H9 (cell line): ENCODE measurements at regions not wholly inside any gene's neighbourhood (a gene's known extent, or its start where the extent isn't known, plus 50 kb on each side); places are given as distances from the start of the nearest gene placed in this dataset.

Experiments
- DNase-seq: peaks from one replicate; pipeline ENCODE4 v3.0.0-alpha.2; 2017
- H2AFZ ChIP-seq: one replicate; pipeline ENCODE4 v1.6.1; 2013; ENCODE audit warnings: mild to moderate bottlenecking, low read length, control low read depth, moderate library complexity
- H2AK5ac ChIP-seq: 2 replicates; pipeline ENCODE4 v1.6.1; 2013; ENCODE audit warnings: low read length, control low read depth, mixed read lengths; ENCODE audit not compliant: insufficient read length
- H2BK120ac ChIP-seq: one replicate; pipeline ENCODE4 v1.6.1; 2013; ENCODE audit warnings: low read depth, mild to moderate bottlenecking, low read length, control low read depth, inconsistent platforms; ENCODE audit not compliant: poor library complexity, severe bottlenecking
- H2BK12ac ChIP-seq: 2 replicates; pipeline ENCODE4 v1.6.1; 2013; ENCODE audit warnings: low read length, control low read depth, mixed read lengths, low read depth; ENCODE audit not compliant: insufficient read length
- H2BK15ac ChIP-seq: 2 replicates; pipeline ENCODE4 v1.6.1; 2013; ENCODE audit warnings: low read depth, low read length, control low read depth
- H2BK20ac ChIP-seq: one replicate; pipeline ENCODE4 v1.6.1; 2013; ENCODE audit warnings: low read depth, mild to moderate bottlenecking, low read length, control low read depth, inconsistent platforms; ENCODE audit not compliant: poor library complexity, severe bottlenecking
- H2BK5ac ChIP-seq: 2 replicates; pipeline ENCODE4 v1.6.1; 2013; ENCODE audit warnings: low read length, control low read depth, mixed read lengths; ENCODE audit not compliant: insufficient read length
- H3K14ac ChIP-seq: 2 replicates; pipeline ENCODE4 v1.6.1; 2013; ENCODE audit warnings: low read length, control low read depth; ENCODE audit not compliant: insufficient read depth
- H3K18ac ChIP-seq: 2 replicates; pipeline ENCODE4 v1.6.1; 2013; ENCODE audit warnings: low read depth, mild to moderate bottlenecking, mixed read lengths, low read length, control low read depth; ENCODE audit not compliant: insufficient read length
- H3K23ac ChIP-seq: 2 replicates; pipeline ENCODE4 v1.6.1; 2013; ENCODE audit warnings: low read length, control low read depth, mixed read lengths, low read depth; ENCODE audit not compliant: insufficient read length
- H3K23me2 ChIP-seq: 2 replicates; pipeline ENCODE4 v1.6.1; 2013; ENCODE audit warnings: low read depth, mild to moderate bottlenecking, mixed read lengths, low read length, control low read depth; ENCODE audit not compliant: insufficient read length, poor library complexity, severe bottlenecking
- H3K27ac ChIP-seq: 2 replicates; pipeline ENCODE4 v1.5.1; 2013; ENCODE audit warnings: low read length, control low read depth, mixed read lengths, low read depth; ENCODE audit not compliant: insufficient read length
- H3K27me3 ChIP-seq: 2 replicates; pipeline ENCODE4 v1.6.1; 2013; ENCODE audit warnings: low read length, control low read depth, inconsistent platforms; ENCODE audit not compliant: insufficient read depth
- H3K4ac ChIP-seq: 2 replicates; pipeline ENCODE4 v1.6.1; 2013; ENCODE audit warnings: low read depth, mild to moderate bottlenecking, control low read depth, inconsistent platforms, low read length, moderate library complexity
- H3K4me1 ChIP-seq: 2 replicates; pipeline ENCODE4 v1.6.1; 2013; ENCODE audit warnings: low read length, control low read depth, inconsistent platforms; ENCODE audit not compliant: insufficient read depth
- H3K4me2 ChIP-seq: 2 replicates; pipeline ENCODE4 v1.6.1; 2013; ENCODE audit warnings: low read length, control low read depth, mixed read lengths; ENCODE audit not compliant: insufficient read length, insufficient read depth
- H3K56ac ChIP-seq: 2 replicates; pipeline ENCODE4 v1.6.1; 2013; ENCODE audit warnings: low read depth, mild to moderate bottlenecking, mixed read lengths, low read length, control low read depth; ENCODE audit not compliant: insufficient read length
- H3K79me1 ChIP-seq: 2 replicates; pipeline ENCODE4 v1.6.1; 2013; ENCODE audit warnings: low read depth, mild to moderate bottlenecking, moderate library complexity, low read length, control low read depth, inconsistent platforms; ENCODE audit not compliant: insufficient read depth, poor library complexity, severe bottlenecking
- H3K79me2 ChIP-seq: 2 replicates; pipeline ENCODE4 v1.6.1; 2013; ENCODE audit warnings: low read length, control low read depth, inconsistent platforms; ENCODE audit not compliant: insufficient read depth
- H3K9ac ChIP-seq: 2 replicates; pipeline ENCODE4 v1.6.1; 2013; ENCODE audit warnings: low read length, control low read depth, mixed read lengths; ENCODE audit not compliant: insufficient read length; ENCODE audit errors: extremely low read depth
- H3K9me3 ChIP-seq: one replicate; pipeline ENCODE4 v1.6.1; 2013; ENCODE audit warnings: low read depth, low read length, inconsistent platforms; ENCODE audit not compliant: control insufficient read depth
- H3T11ph ChIP-seq: one replicate; pipeline ENCODE4 v1.6.1; 2013; ENCODE audit warnings: mild to moderate bottlenecking, low read length, control low read depth, inconsistent platforms
- H4K20me1 ChIP-seq: one replicate; pipeline ENCODE4 v1.6.1; 2013; ENCODE audit not compliant: control insufficient read depth, insufficient read length, insufficient read depth
- H4K5ac ChIP-seq: 2 replicates; pipeline ENCODE4 v1.6.1; 2013; ENCODE audit warnings: low read depth, mild to moderate bottlenecking, mixed read lengths, low read length, control low read depth; ENCODE audit not compliant: insufficient read length
- H4K8ac ChIP-seq: replicated peaks from 2 replicates; pipeline ENCODE4 v1.6.1; 2013; ENCODE audit warnings: low read length, control low read depth, mixed read lengths, low read depth; ENCODE audit not compliant: insufficient read length
- H4K91ac ChIP-seq: 2 replicates; pipeline ENCODE4 v1.6.1; 2013; ENCODE audit warnings: low read depth, mild to moderate bottlenecking, moderate library complexity, mixed read lengths, low read length, control low read depth; ENCODE audit not compliant: insufficient read length
- H3K27ac Mint-ChIP-seq, 3 experiments: 2 replicates in 2 of 3; 3 replicates in 1 of 3; pipeline ENCODE4 v1.8.0; 2020 to 2021; ENCODE audit warnings: mixed read lengths in 3 of 3, mild to moderate bottlenecking in 1 of 3, moderate library complexity in 1 of 3
- H3K27me3 Mint-ChIP-seq: 2 replicates; pipeline ENCODE4 v1.8.0; 2021; ENCODE audit warnings: low read depth, mild to moderate bottlenecking, moderate library complexity, mixed read lengths
- H3K36me3 Mint-ChIP-seq, 3 experiments: 2 replicates in 2 of 3; 3 replicates in 1 of 3; pipeline ENCODE4 v1.8.0; 2020 to 2021; ENCODE audit warnings: low read depth in 3 of 3, mixed read lengths in 3 of 3; ENCODE audit not compliant: insufficient read depth in 1 of 3
- H3K4me1 Mint-ChIP-seq, 2 experiments: 2 replicates each; pipeline ENCODE4 v1.8.0; 2020; ENCODE audit warnings: mixed read lengths in 2 of 2
- H3K4me3 Mint-ChIP-seq, 2 experiments: 2 replicates in 1 of 2; 3 replicates in 1 of 2; pipeline ENCODE4 v1.8.0; 2020 to 2021; ENCODE audit warnings: mild to moderate bottlenecking in 2 of 2, mixed read lengths in 2 of 2, moderate library complexity in 1 of 2
- H3K9me3 Mint-ChIP-seq, 2 experiments: 2 replicates in 1 of 2; 3 replicates in 1 of 2; pipeline ENCODE4 v1.8.0; 2020; ENCODE audit warnings: mild to moderate bottlenecking in 2 of 2, mixed read lengths in 2 of 2, moderate library complexity in 1 of 2
- CTCF ChIP-seq: fragments of 200-600 bp; sonication (generic); conservative IDR thresholded peaks from 3 replicates; pipeline ENCODE4 v1.8.0; 2021; ENCODE audit warnings: antibody characterized with exemption, mild to moderate bottlenecking
- WGBS: extraction: QIAGEN DNeasy Blood & Tissue Kit; methylation state at CpG from one replicate; pipeline ENCODE4 v1.1.7; 2013; ENCODE audit warnings: missing lambda C conversion rate, low lambda C conversion rate, mixed read lengths; ENCODE audit not compliant: insufficient read length; ENCODE audit errors: extremely low coverage; 5-methylcytosine and 5-hydroxymethylcytosine counted together

- peaks cover 3 to 12% (median 3%) of the 10 kb centered on the region in 3 experiments; a peak in 4 of 7 replicates for H3K36me3 Mint-ChIP-seq
- Histone ChIP-seq H2BK20ac (no peak overlapping the region), H3K27ac (no peak overlapping the region), H4K91ac (no peak overlapping the region), H2AK5ac (no peak overlapping the region), H3K4me1 (no peaks in the 10 kb centered on the region), H3K56ac (no peak overlapping the region), H3K18ac (no peak overlapping the region), H3K79me1 (no peaks in the 10 kb centered on the region), H4K5ac (no peak overlapping the region), H3K27me3 (no peaks in the 10 kb centered on the region), H3T11ph (no peak overlapping the region), H3K79me2 (no peaks in the 10 kb centered on the region), H3K9ac (no peak overlapping the region), H3K4ac (no peak overlapping the region), H2BK12ac (no peak overlapping the region), H4K8ac (no peak overlapping the region), H2BK15ac (no peak overlapping the region), H2BK120ac (no peak overlapping the region), H3K23ac (no peak overlapping the region), H2BK5ac (no peak overlapping the region), H3K9me3 (no peaks in the 10 kb centered on the region), H4K20me1 (no peaks in the 10 kb centered on the region), H2AFZ (no peak overlapping the region), H3K4me2 (no peak overlapping the region), H3K23me2 (no peaks in the 10 kb centered on the region), H3K14ac (no peak overlapping the region)
- no peak for TF ChIP-seq CTCF
- DNase-seq, result no peak
- H3K9me3 Mint-ChIP-seq, result peaks cover 12 to 13% of the 10 kb centered on the region in 2 experiments
- peaks cover 14% of the 10 kb centered on the region for H3K27me3 Mint-ChIP-seq
- no peak overlapping the region for H3K4me3 Mint-ChIP-seq
- no peak overlapping the region for H3K27ac Mint-ChIP-seq
- peaks cover 6 to 10% of the 10 kb centered on the region in 2 experiments; a peak in 3 of 4 replicates for H3K4me1 Mint-ChIP-seq
- WGBS, result no CpG with 5 or more reads among the region's 6 CpGs
These were observed 244.0 kb downstream of the BCL11B start for GRCh38 chr14:99028041-99028440.
